ENCODE measurements at regions not wholly inside any gene's neighbourhood (a gene's known extent, or its start where the extent isn't known, plus 50 kb on each side); places are given as distances from the start of the nearest gene placed in this dataset.
A peak's percentile ranks its signal among the peaks of the same experiment; 100 is the strongest.

GRCh38 chr4:58188316-58188715 lies 1078.1 kb upstream of the IGFBP7 start:
- DNase-seq = no peak

- no peak for DNase-seq
These were observed 1064.8 kb upstream of the IGFBP7 start for GRCh38 chr4:58175024-58175423.

GRCh38 chr4:58166490-58166889 lies 1056.3 kb upstream of the IGFBP7 start:
- DNase-seq = peak; percentile 7

GRCh38 chr4:58163156-58163555 lies 1053.0 kb upstream of the IGFBP7 start:
- no peak for DNase-seq

- no peak for DNase-seq
These were observed 1039.4 kb upstream of the IGFBP7 start for GRCh38 chr4:58149404-58150085.

- DNase-seq = no peak
These were observed 1034.5 kb upstream of the IGFBP7 start for GRCh38 chr4:58144721-58145120.

- DNase-seq = peak; percentile 62
These were observed 1028.8 kb upstream of the IGFBP7 start for GRCh38 chr4:58138786-58139668.

- no peak for DNase-seq
These were observed 1026.4 kb upstream of the IGFBP7 start for GRCh38 chr4:58136604-58137003.

GRCh38 chr4:58127680-58128079 lies 1017.5 kb upstream of the IGFBP7 start:
- DNase-seq = no peak

- DNase-seq = no peak
These were observed 1009.1 kb upstream of the IGFBP7 start for GRCh38 chr4:58119298-58119697.

- DNase-seq = peak; percentile 57
These were observed 1002.9 kb upstream of the IGFBP7 start for GRCh38 chr4:58113126-58113525.

GRCh38 chr4:58111818-58112217 lies 1001.6 kb upstream of the IGFBP7 start:
- no peak for DNase-seq

- DNase-seq = no peak
These were observed 983.2 kb upstream of the IGFBP7 start for GRCh38 chr4:58093352-58093751.

- no peak for DNase-seq
These were observed 980.4 kb upstream of the IGFBP7 start for GRCh38 chr4:58090539-58090938.

GRCh38 chr4:58081356-58081755 lies 971.2 kb upstream of the IGFBP7 start:
- no peak for DNase-seq

GRCh38 chr4:58075724-58076123 lies 965.5 kb upstream of the IGFBP7 start:
- no peak for DNase-seq

GRCh38 chr4:58074382-58074781 lies 964.2 kb upstream of the IGFBP7 start:
- DNase-seq = no peak

- DNase-seq = no peak
These were observed 960.5 kb upstream of the IGFBP7 start for GRCh38 chr4:58070726-58071125.

- no peak for DNase-seq
These were observed 954.5 kb upstream of the IGFBP7 start for GRCh38 chr4:58064653-58065052.

GRCh38 chr4:58063404-58064160 lies 953.4 kb upstream of the IGFBP7 start:
- DNase-seq = no peak

GRCh38 chr4:58061967-58062366 lies 951.8 kb upstream of the IGFBP7 start:
- no peak for DNase-seq

GRCh38 chr4:58050439-58050838 lies 940.3 kb upstream of the IGFBP7 start:
- DNase-seq = no peak

- DNase-seq = no peak
These were observed 938.3 kb upstream of the IGFBP7 start for GRCh38 chr4:58048491-58048890.

GRCh38 chr4:58042176-58042575 lies 932.0 kb upstream of the IGFBP7 start:
- DNase-seq = no peak
